GM21515 (cell line): ENCODE measurements at regions not wholly inside any gene's neighbourhood (a gene's known extent, or its start where the extent isn't known, plus 50 kb on each side); places are given as distances from the start of the nearest gene placed in this dataset.
"Not testable (repeated sequence)": the region's sequence is repeated elsewhere in the genome, so short reads cannot be mapped to it uniquely, and the experiment has no call there.

Experiments used
- ATAC-seq: cut with Tn5 transposase; IDR thresholded peaks from one replicate; pipeline ENCODE4 v1.9.1; 2021; ENCODE audit not compliant: unreplicated experiment

DNA sequence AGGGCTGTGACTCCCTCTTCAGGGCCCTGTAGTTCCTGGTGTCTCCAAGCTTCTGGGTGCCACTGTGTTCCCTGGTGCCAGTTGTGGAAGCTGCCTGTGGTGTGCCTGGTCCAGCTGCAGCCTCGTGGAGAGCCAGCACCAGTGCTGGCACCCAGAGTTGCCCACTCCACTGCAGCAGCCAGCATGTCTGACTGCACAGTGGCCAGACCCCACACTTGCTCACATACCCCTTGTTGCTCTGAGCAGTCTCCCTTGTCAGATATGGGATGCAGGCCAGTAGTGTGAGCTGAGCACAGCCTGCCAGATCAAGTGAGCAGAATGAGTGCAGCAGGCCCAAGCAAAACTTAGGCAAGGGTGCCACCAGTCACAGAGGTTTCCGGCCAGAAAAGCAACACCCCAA lies 108.6 kb downstream of the ZMAT1 start:
- ATAC-seq, result no peak

DNA sequence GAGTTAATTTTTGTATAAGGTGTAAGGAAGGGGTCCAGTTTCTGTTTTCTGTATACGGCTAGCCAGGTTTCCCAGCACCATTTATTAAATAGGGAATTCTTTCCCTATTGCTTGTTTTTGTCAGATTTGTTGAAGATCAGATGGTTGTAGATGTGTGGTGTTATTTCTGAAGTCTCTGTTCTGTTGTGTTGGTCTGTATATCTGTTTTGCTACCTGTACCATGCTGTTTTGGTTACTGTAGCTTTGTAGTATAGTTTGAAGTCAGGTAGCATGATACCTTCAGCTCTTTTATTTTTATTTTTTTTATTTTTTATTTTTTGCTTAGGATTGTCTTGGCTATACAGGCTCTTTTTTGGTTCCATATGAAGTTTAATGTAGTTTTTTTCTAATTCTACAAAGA lies 114.1 kb downstream of the ZMAT1 start:
- ATAC-seq, result not testable (repeated sequence)

DNA sequence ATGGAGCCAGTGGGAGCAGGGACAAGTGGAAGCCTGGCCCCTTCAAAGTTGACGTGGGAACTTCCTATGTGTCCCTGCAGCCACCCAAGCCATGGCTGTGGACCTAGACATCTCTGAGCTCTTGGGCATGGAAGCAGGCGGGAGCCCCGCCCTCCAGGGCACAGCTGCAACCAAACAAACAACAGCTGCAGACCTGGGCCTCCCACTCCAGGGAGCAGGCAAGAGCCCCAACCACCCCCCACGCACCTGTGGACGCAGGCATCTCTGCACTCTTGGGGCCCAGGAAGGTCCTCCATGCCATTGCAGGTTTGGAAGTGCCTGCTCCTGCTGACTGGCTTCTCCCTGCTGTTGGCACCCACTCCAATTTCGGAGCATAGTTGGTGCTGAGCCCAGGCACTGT lies 118.6 kb downstream of the ZMAT1 start:
- no peak for ATAC-seq

DNA sequence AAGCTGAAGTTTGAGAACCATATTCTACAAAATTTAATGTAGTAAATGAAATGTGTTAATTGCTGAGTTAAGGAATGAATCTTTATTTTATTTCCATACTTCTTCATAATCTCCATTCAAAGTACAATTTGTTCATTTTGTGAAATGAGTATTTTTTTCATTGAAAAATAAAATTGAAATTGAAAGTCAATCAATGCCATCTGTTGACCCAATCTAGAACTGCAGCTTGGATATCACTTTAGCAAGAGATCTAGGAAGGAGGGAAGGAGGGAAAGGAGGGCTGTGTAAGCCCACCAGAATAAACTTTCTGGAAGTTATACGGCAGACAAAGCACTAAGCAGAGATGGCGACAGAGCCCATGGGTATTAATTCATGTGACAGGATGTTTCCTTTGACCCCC lies 128.4 kb downstream of the ZMAT1 start:
- ATAC-seq, result no peak

DNA sequence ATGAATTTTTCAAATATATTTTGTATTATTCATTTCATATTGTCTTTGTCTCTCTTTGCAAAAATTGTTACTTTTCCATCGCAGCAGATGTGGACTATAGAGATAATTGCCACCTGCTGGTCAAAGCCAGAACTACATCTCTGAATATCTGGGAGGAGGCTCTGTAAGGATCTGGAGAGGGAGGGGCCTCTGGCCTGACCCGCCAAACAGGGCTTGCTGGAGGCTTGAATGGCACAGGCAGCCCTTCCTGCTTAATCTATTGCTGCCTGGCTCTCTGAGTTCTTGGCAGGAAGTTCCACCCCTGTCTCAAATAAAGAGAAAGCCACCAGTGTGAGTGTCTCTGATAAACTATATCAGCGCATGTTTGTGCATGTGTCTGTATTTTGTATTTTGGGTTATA lies 132.4 kb downstream of the ZMAT1 start:
- ATAC-seq, result peak; percentile 100

DNA sequence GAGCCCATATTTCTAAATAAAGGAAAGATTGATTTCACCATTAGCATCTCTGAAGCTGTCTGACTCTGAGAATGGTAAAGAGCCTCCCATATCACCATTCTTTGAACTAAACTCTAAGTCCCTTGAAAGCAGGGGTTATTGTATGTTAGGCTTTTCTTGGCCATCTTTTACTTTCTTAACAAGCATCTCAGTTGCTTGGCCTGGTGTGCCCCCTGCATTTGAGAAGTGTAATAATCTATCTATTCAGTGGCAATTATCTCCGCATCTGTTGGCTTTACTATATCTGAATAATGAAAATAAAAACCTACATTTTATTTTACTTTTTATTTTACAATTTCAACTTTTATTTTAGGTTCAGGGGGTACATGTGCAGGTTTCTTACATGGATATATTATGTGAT lies 128.3 kb upstream of the ARMCX2 start:
- ATAC-seq, result no peak

DNA sequence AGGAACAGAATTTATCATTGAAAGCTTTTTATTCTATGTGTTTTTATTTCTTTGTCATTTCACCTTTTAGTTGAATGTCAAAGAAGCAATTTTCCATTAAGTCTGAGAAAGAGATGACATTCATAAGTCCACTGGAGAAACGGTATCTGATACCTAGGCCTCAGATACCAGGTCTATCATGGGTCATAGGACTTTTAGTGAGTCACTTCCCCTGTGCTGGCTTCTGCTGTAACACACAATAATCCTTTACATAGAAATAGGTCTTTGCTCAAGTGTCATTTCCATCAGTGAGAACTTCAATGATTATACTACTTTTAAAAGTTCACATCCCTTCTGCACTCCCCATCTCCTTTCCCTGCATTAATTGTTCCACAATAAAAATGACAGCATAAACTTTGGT lies 125.5 kb upstream of the ARMCX2 start:
- ATAC-seq, result no peak

DNA sequence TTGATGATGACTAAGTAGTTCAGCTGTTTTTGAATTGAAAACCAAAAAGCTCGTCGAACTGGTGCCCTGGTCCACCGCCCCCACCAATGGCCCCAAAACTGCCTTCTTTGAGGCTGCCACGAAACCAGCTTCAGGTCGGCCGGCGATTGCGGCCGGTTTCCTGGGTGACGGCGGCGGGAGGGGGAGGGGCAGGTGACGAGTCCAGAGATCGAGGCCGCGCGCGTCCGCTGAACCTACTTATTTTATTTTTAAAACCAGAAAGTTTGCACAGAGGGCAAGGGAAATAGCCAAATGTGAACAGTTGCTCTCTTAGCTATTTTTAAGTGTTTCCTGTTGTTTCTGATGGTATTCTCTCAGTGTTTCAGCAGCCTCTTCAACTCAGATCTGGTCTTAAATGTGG lies 120.8 kb upstream of the ARMCX2 start:
- ATAC-seq, result not testable (repeated sequence)

DNA sequence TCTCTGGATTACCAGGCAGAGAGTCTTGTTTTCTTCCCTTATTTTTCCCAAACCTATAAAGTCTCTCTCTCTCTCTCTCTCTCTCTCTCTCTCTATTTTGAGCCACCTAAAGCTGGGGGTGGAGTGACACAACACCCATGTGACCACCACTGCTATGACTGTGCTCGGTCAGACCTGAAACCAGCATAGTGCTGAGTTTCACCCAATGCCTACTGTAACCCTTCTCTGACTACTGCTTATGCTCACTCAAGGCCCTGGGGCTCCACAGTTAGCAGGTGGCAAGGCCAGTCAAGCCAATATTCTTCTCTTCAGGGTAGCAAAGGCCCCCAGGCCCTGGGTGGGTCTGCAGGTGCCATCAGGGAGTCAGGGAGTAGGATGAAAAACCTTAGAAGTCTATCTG lies 114.7 kb upstream of the ARMCX2 start:
- ATAC-seq, result peak; percentile 100

DNA sequence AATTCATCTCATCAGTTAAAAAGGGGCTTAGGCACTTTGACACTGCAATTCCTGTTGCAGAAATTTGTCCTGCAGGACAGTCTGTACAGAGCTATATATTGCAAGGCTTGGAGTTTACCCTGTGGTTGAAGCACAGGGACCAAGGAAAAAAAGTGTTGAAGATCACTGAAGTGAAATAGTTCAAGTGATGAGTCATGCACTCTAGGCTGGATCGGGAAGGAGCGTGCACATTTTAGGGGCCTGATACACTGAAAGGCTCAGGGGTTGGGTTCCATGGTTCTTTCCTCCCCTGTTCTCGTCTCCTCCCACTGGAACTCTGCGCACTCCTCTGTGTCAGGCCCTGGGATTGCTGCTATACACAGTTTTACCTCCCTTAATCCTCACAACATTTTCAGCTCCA lies 104.9 kb upstream of the ARMCX2 start:
- no peak for ATAC-seq

DNA sequence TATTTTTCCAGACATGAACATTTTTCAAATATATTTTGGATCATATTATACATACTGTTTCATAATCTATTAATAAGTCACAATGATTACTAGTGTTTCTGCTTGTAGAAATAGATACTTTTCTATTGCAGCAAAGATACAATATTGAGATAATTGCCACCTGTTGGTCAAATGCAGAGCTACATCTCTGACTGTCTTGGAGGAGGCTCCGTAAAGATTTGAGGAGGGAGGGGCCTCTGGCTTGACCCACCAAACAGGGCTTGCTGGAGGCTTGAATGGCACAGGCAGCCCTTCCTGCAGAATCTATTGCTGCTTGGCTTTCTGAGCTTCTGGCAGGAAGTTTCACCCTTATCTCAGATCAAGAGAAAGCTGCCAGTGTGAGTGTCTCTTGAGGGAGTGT lies 99.3 kb upstream of the ARMCX2 start:
- ATAC-seq, result peak; percentile 78

DNA sequence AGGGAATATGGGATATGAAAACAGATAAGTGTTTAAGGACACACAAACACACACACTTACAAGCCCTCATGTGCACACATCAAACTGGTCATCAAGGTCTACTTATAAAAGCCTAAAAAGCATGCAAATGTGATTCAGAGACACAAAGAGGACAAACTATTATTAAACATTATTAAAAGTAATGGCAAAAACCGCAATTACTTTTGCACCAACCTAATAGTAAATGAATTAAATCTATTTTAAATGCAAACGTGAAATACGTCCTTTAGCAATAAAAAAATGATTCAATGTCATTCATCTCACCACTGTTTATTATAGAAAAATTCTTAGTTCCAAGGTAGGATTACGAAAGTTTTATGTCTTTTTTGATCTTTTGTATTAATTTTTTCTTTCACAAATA lies 91.1 kb upstream of the ARMCX2 start:
- no peak for ATAC-seq

DNA sequence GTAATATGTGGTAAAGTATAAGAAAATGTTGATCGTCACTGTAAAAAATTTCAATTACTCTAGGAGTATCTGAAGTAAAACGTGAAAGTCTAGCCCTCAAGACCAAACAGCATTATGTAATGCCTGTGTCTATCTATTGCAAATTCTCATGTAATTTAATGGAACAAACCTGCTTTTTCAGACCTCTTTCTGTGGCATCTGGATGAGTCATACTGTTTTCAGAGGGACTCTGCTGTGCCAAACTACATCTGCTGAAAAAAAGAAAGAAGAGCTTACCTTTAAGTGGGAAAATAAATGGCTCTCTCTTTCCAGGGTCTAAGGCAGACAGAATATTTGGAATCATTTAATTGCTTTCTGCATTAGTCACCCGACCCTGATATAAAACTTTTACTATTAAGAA lies 89.8 kb upstream of the ARMCX2 start:
- ATAC-seq, result no peak

DNA sequence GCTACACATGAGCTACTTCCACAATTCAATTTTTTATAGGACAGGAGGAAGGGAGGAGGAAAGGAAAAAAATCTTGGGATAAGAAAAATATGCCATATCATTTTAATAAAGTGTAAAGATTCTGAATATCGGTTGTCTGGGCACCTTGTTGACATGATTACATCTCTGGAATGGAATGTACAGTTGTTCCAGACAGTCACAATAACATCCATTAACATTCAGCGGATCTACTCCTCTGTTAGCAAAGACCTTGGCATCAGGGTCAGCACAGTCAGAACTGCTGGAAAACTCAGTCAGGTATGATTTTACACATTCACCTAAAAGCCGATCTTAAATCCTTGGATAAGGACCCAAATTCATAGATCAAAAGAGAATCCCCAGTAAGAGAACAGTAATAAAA lies 85.4 kb upstream of the ARMCX2 start:
- no peak for ATAC-seq

DNA sequence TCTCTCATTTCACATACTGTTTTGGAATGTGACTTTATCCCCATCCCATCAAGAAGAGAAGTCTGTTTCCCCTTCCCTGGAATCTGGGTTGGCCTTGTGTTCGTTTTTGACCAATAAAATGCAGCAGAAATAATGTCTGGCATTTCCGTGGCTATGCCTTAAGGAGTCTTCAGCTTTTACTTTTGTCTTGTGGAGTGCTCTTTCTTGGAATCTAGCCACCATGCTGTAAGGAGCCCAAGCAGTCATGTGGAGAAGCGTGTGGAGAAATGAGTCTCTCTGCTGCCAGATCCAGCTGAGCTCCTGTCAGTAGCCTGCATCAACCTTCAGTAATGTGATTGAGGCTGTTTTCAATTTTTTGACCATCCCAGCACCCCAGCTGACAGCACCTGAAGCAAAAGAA lies 84.4 kb upstream of the ARMCX2 start:
- no peak for ATAC-seq

DNA sequence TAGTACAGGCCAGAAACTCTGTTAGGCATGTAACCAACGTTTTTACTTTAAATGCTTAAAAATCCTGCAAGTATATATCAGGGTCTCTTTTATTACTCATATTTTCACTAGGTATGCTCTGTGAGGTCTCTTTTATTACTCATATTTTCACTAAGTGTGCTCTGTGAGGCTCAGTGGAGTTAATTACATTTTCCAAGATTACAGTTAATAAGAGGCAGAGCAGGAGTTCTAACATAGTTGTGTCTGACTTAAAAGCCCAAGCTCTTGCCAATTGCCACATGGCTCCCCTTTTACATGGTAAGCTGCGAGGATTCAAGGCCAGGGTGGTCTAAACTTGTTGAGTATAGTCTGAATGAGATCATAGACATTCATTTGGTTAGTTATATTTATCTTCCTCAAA lies 81.0 kb upstream of the ARMCX2 start:
- ATAC-seq, result no peak

DNA sequence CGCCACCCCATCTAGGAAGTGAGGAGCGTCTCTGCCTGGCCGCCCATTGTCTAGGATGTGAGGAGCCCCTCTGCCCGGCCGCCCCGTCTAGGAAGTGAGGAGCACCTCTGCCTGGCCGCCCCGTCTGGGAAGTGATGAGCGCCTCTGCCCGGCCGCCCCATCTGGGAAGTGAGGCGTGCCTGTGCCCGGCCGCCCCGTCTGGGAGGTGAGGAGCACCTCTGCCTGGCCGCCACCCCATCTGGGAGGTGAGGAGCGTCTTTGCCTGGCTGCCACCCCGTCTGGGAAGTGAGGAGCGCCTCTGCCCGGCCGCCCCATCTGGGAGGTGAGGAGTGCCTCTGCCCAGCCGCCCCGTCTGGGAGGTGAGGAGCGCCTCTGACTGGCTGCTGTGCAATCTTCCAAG lies 79.2 kb upstream of the ARMCX2 start:
- not testable (repeated sequence) for ATAC-seq

DNA sequence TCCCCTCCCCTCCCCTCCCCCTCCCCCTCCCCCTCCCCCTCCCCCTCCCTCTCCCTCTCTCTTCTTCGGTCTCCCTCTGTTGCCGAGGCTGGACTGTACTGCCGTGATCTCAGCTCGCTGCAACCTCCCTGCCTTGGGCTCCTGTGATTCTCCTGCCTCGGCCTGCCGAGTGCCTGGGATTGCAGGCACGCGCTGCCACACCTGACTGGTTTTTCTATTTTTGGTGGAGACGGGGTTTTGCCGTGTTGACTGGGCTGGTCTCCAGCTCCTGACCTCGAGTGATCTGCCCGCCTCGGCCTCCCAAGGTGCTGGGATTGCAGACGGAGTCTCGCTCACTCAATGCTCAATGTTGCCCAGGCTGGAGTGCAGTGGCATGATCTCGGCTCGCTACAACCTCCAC lies 78.8 kb upstream of the ARMCX2 start:
- ATAC-seq, result not testable (repeated sequence)

DNA sequence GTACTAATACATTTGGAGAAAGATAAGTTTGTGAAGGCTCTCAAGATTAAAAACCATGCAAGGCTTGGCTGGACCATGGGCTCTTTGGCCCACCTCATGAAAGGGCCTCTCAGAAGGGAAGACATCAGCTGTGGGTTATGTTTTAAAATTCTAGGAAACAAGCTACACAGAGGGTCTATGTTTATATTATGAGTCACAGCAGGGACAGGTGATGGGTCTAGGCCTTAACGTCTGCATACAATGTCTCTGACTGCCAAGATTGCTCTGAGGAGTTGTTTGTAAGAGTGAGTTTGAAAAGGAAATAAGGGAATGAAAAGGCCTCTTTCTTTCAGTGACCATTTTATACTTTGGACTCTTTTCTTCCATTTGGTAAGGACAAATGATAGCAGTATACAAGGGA lies 77.0 kb upstream of the ARMCX2 start:
- no peak for ATAC-seq

DNA sequence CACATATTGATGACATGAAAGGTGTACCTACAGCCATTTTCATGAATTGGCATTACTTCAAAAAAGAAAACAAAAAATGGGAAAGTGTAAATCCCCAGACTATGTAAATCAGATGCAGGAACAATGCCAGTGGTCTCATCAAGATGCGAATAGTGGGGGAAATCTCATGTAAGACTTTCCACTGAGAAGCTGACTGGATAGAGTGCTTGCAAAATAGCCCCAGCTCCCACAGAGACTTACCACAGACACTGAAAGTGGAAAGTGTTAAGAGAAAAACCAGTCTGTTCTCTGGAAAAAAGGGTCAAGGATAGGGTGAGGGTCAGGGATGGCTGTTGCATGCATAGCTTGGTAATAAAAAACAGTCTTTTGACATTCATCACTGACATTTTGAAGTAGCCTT lies 73.2 kb upstream of the ARMCX2 start:
- no peak for ATAC-seq

DNA sequence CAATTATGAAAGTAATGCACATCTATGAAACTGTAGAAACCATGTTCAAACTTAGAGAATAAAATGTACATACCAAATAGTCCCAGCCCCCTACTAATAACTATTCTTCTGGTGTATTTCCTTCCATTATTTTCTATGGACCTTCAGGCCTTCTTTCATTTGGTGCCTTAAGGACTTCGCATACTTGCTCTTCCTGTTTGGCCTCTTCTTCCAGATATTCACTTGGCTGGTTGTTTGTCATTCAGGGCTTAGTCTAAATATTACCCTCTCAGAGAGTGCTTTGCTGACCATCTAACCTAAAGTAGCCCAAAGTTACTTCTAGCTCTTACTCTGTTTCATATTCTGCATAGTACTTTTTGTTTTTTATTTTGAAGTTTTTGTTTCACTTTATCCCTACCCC lies 70.3 kb upstream of the ARMCX2 start:
- ATAC-seq, result no peak
